Loucy (cell line): ENCODE measurements at regions not wholly inside any gene's neighbourhood (a gene's known extent, or its start where the extent isn't known, plus 50 kb on each side); places are given as distances from the start of the nearest gene placed in this dataset.

Experiments
- H2AFZ ChIP-seq: fragments of 200-600 bp; sonication (generic); 2 replicates; pipeline ENCODE4 v1.6.0; 2016; ENCODE audit warnings: antibody characterized with exemption, mild to moderate bottlenecking, low read length, moderate library complexity
- H3F3A ChIP-seq: fragments of 200-600 bp; 2 replicates; pipeline ENCODE4 v1.6.0; 2016; ENCODE audit warnings: antibody characterized with exemption, low read depth, mild to moderate bottlenecking
- H3K27me3 ChIP-seq: fragments of 200-600 bp; sonication (generic); 2 replicates; pipeline ENCODE4 v1.6.1; 2014; ENCODE audit warnings: low read length, mild to moderate bottlenecking; ENCODE audit not compliant: insufficient read depth, poor library complexity, severe bottlenecking
- H3K36me3 ChIP-seq: fragments of 200-600 bp; sonication (generic); 2 replicates; pipeline ENCODE4 v1.6.1; 2016; ENCODE audit warnings: low read length; ENCODE audit not compliant: insufficient read depth
- H3K4me1 ChIP-seq: fragments of 200-600 bp; sonication (generic); 2 replicates; pipeline ENCODE4 v1.5.1; 2014; ENCODE audit warnings: low read length, mild to moderate bottlenecking; ENCODE audit not compliant: insufficient read depth, poor library complexity, severe bottlenecking
- H3K4me2 ChIP-seq: fragments of 200-600 bp; sonication (generic); 2 replicates; pipeline ENCODE4 v1.6.0; 2014; ENCODE audit warnings: antibody characterized with exemption, low read length, low read depth, mild to moderate bottlenecking; ENCODE audit not compliant: poor library complexity, severe bottlenecking
- H3K4me3 ChIP-seq: fragments of 200-600 bp; sonication (generic); 2 replicates; pipeline ENCODE4 v1.5.1; 2014; ENCODE audit warnings: low read length, mild to moderate bottlenecking, mixed read lengths; ENCODE audit not compliant: poor library complexity, severe bottlenecking
- H3K79me2 ChIP-seq: fragments of 200-600 bp; sonication (generic); 2 replicates; pipeline ENCODE4 v1.6.1; 2014; ENCODE audit warnings: low read length; ENCODE audit not compliant: insufficient read depth
- H3K9ac ChIP-seq: fragments of 200-600 bp; sonication (generic); 2 replicates; pipeline ENCODE4 v1.6.0; 2014; ENCODE audit warnings: mild to moderate bottlenecking, low read depth, low read length, moderate library complexity; ENCODE audit not compliant: poor library complexity, severe bottlenecking
- H3K9me2 ChIP-seq: fragments of 200-600 bp; sonication (generic); replicated peaks from 2 replicates; pipeline ENCODE4 v1.6.1; 2016; ENCODE audit warnings: low read depth, low read length, mixed read lengths
- H3K9me3 ChIP-seq: fragments of 200-600 bp; sonication (generic); 2 replicates; pipeline ENCODE4 v1.6.1; 2014; ENCODE audit warnings: mild to moderate bottlenecking, antibody characterized with exemption, low read length, low read depth; ENCODE audit not compliant: insufficient read depth
- H4K20me1 ChIP-seq: fragments of 200-600 bp; sonication (generic); 2 replicates; pipeline ENCODE4 v1.6.0; 2014; ENCODE audit warnings: antibody characterized with exemption, low read length, mild to moderate bottlenecking; ENCODE audit not compliant: insufficient read depth, poor library complexity, severe bottlenecking
- EZH2phosphoT487 ChIP-seq: fragments of 200-600 bp; IDR thresholded peaks from 2 replicates; pipeline ENCODE4 v1.6.1; 2018; ENCODE audit warnings: antibody characterized with exemption, mild to moderate bottlenecking, moderate library complexity, borderline replicate concordance
- TF ChIP-seq, protein P1 (sequence below): fragments of 200-600 bp; sonication (generic); conservative IDR thresholded peaks from 2 replicates; pipeline ENCODE4 v1.5.1; 2014; ENCODE audit warnings: mild to moderate bottlenecking, antibody characterized with exemption, low read length

DNA sequence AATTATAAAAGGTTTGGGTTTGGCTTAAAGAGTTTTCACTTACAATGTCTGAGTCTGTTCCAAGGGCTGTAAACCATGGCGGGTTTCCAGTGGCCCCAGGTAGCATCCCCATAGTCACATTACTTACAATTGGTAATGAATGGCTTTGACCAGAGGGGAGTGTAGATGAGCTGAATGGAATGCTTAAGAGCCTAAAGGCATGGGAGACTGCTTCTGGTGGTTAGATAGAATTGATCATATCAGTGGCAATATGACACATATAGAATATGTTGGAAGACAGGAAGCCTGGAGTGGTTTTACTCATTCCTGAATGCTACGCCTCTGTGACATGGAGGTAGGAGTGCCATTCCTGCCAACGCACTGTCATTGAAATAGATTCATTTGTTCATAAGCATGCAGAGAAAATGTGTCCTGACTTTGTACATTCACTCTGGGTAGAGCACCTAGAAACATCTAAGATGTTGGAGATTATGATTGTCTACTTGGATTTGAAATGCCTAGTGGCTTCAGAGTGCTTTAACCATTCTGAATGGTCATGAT is 183.3 kb downstream of the BLID start:
- Histone ChIP-seq H3K9me3 (no peaks in the 10 kb centered on the region), H3K9me2 (no peaks in the 10 kb centered on the region), H3K9ac (no peak overlapping the region), H4K20me1 (no peaks in the 10 kb centered on the region), H3K4me1 (no peaks in the 10 kb centered on the region), H3F3A (no peaks in the 10 kb centered on the region), H3K27me3 (no peaks in the 10 kb centered on the region), H3K36me3 (no peaks in the 10 kb centered on the region), H3K79me2 (no peaks in the 10 kb centered on the region), H2AFZ (no peak overlapping the region), H3K4me3 (no peak overlapping the region), H3K4me2 (no peak overlapping the region)
- TF ChIP-seq EZH2phosphoT487 = no peak

DNA sequence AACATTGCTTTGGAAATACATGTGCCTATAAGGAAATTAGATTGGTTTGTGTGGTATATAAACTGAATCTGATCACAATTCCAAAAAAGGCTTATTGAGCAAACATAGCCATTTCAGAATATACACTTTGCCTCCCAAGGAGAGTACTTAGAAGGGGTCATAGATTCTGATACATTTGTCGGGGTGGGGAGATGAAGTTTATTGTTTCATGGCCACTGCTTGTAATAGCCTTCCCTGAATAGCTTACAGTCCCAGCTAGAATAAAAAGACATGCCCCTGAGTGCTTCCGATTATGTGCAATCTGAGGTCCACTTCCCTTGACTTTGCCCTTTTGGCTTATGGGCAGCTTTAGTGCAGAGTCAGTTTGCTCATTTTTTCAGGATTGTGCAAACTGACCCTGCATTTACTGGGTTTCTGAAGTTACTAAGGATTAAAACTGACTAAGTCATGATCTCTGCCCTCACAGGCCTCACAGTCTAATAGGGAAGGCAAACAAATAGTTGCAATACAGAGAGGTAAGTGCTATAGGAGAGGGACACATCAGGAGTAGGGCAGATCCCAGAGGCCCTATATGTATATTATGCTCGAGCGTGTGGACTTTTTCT is 184.2 kb downstream of the BLID start:
- Histone ChIP-seq H3K4me2 (no peak overlapping the region), H3K4me1 (no peaks in the 10 kb centered on the region)
- TF ChIP-seq, protein P1, sequence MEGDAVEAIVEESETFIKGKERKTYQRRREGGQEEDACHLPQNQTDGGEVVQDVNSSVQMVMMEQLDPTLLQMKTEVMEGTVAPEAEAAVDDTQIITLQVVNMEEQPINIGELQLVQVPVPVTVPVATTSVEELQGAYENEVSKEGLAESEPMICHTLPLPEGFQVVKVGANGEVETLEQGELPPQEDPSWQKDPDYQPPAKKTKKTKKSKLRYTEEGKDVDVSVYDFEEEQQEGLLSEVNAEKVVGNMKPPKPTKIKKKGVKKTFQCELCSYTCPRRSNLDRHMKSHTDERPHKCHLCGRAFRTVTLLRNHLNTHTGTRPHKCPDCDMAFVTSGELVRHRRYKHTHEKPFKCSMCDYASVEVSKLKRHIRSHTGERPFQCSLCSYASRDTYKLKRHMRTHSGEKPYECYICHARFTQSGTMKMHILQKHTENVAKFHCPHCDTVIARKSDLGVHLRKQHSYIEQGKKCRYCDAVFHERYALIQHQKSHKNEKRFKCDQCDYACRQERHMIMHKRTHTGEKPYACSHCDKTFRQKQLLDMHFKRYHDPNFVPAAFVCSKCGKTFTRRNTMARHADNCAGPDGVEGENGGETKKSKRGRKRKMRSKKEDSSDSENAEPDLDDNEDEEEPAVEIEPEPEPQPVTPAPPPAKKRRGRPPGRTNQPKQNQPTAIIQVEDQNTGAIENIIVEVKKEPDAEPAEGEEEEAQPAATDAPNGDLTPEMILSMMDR = no peak
- no peak for TF ChIP-seq EZH2phosphoT487

DNA sequence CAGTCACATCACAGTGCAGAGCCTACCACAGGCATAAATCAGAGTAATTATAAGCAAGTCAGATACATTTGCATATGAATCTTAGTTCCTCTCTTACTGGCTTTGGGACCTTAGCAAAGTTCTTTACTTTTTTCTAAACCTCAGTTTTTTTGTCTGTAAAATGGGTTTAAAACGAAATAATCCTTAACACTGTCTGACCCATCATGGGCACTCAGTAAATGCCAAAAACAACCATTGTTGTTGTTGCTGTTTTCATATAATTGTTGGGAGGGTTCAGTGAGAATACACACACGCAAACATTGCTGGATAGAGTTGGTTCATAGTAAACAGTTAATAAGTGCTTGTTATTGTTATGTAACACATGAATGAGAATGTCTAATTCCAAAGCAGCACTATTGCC is 184.9 kb downstream of the BLID start:
- Histone ChIP-seq H3K4me3 (no peak overlapping the region), H3K9me3 (no peaks in the 10 kb centered on the region), H3K9ac (no peak overlapping the region), H4K20me1 (no peaks in the 10 kb centered on the region), H3K27me3 (no peaks in the 10 kb centered on the region), H3K79me2 (no peaks in the 10 kb centered on the region), H3K4me2 (no peak overlapping the region), H3K9me2 (no peaks in the 10 kb centered on the region), H3K4me1 (no peaks in the 10 kb centered on the region), H3K36me3 (no peaks in the 10 kb centered on the region), H3F3A (no peaks in the 10 kb centered on the region), H2AFZ (no peak overlapping the region)
- TF ChIP-seq EZH2phosphoT487 = no peak
- TF ChIP-seq, protein P1 = no peak

More for the DNA sequence above, 184.2 kb downstream of the BLID start:
- Histone ChIP-seq H3K9me2 (no peaks in the 10 kb centered on the region), H3F3A (no peaks in the 10 kb centered on the region), H2AFZ (no peak overlapping the region), H3K36me3 (no peaks in the 10 kb centered on the region), H3K9me3 (no peaks in the 10 kb centered on the region), H3K79me2 (no peaks in the 10 kb centered on the region), H3K27me3 (no peaks in the 10 kb centered on the region), H4K20me1 (no peaks in the 10 kb centered on the region), H3K4me3 (no peak overlapping the region), H3K9ac (no peak overlapping the region)
